PC-9 (cell line): ENCODE measurements at regions not wholly inside any gene's neighbourhood (a gene's known extent, or its start where the extent isn't known, plus 50 kb on each side); places are given as distances from the start of the nearest gene placed in this dataset.

Source experiments
- BruUV-seq: library from RNA; stranded (reverse); fragments of 400-500 nt; replicated peaks from 2 replicates; lab custom pipeline; 2021; lab: Mats Ljungman, UMichigan
- CTCF ChIA-PET: fragments of 300-600 bp; sonication (Branson Sonifier 250); formaldehyde crosslinking; loops from one replicate; lab custom pipeline; 2022; ENCODE audit warnings: antibody characterized with exemption; lab: Charles Lee
- POLR2A ChIA-PET: fragments of 300-600 bp; sonication (Branson Sonifier 250); formaldehyde crosslinking; loops from one replicate; lab custom pipeline; 2022; ENCODE audit warnings: antibody characterized with exemption; ENCODE audit not compliant: unreplicated experiment; lab: Charles Lee
- DNase-seq, 2 experiments: peaks; one replicate each; pipeline versions ENCODE4 v3.0.0 to v3.0.0-alpha.2; 2015 to 2022; ENCODE audit warnings: mixed read lengths in 1 of 2
- H2AFZ ChIP-seq: fragments of 200-600 bp; sonication (generic); 2 replicates; pipeline ENCODE4 v1.8.1; 2017; ENCODE audit warnings: antibody characterized with exemption
- H3F3A ChIP-seq: fragments of 200-600 bp; sonication (generic); 2 replicates; pipeline ENCODE4 v1.8.1; 2017; ENCODE audit warnings: antibody characterized with exemption, mild to moderate bottlenecking, low read depth; ENCODE audit not compliant: insufficient read depth
- H3K27ac ChIP-seq: fragments of 200-600 bp; sonication (generic); 2 replicates; pipeline ENCODE4 v1.6.1; 2016; ENCODE audit warnings: mixed run types
- H3K27me3 ChIP-seq: fragments of 200-600 bp; sonication (generic); 2 replicates; pipeline ENCODE4 v1.6.1; 2016; ENCODE audit warnings: low read depth, mixed run types; ENCODE audit not compliant: insufficient read depth
- H3K36me3 ChIP-seq: fragments of 200-600 bp; sonication (generic); 2 replicates; pipeline ENCODE4 v1.6.1; 2016; ENCODE audit warnings: low read depth, mixed run types
- H3K4me1 ChIP-seq: fragments of 200-600 bp; sonication (generic); replicated peaks from 2 replicates; pipeline ENCODE4 v1.6.1; 2016; ENCODE audit warnings: mixed run types; ENCODE audit not compliant: insufficient read depth
- H3K4me2 ChIP-seq: fragments of 200-600 bp; sonication (generic); 2 replicates; pipeline ENCODE4 v1.6.1; 2017; ENCODE audit warnings: mixed run types
- H3K4me3 ChIP-seq: fragments of 200-600 bp; sonication (generic); 2 replicates; pipeline ENCODE4 v1.6.1; 2016; ENCODE audit warnings: mixed run types
- H3K79me2 ChIP-seq: fragments of 200-600 bp; sonication (generic); 2 replicates; pipeline ENCODE4 v1.6.1; 2017; ENCODE audit warnings: low read depth, mixed run types
- H3K9me2 ChIP-seq: fragments of 200-600 bp; sonication (generic); 2 replicates; pipeline ENCODE4 v1.8.1; 2017; ENCODE audit warnings: mild to moderate bottlenecking; ENCODE audit not compliant: insufficient read depth
- H3K9me3 ChIP-seq: fragments of 200-600 bp; sonication (generic); 2 replicates; pipeline ENCODE4 v1.8.1; 2016; ENCODE audit warnings: low read depth; ENCODE audit not compliant: insufficient read depth
- H4K20me1 ChIP-seq: fragments of 200-600 bp; sonication (generic); 2 replicates; pipeline ENCODE4 v1.8.1; 2017; ENCODE audit not compliant: insufficient read depth
- EZH2 ChIP-seq: fragments of 200-600 bp; sonication (generic); IDR thresholded peaks from 2 replicates; pipeline ENCODE4 v1.8.0; 2017; ENCODE audit warnings: antibody characterized with exemption, low read depth
- intact Hi-C: fragments of 100-400 bp; cut with micrococcal nuclease; formaldehyde crosslinking; loops from one replicate; pipeline ENCODE4 v1.10.0; 2022; ENCODE audit not compliant: unreplicated experiment
- TF ChIP-seq, protein P1 (sequence below): fragments of 200-600 bp; sonication (generic); conservative IDR thresholded peaks from 2 replicates; pipeline ENCODE4 v1.6.1; 2017; ENCODE audit warnings: mixed run types, antibody characterized with exemption, mild to moderate bottlenecking, moderate library complexity

DNA sequence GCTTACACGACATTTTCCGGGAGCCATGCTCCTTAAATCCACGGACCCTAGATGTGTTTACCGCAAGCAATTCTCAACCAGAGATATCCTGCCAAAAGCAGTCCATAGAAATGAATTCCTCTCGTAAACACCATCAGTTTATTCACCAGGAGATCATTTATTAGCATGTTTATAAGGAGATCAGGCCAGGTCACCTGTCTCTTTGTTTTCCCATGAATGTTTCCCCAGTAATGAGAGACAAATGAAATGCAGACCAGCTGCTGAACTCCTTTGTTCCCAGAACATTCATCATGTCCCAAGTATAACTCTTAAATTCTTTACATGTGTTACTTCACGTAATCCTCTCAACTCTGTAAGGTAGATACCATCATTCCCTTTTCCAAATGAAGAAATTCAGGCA, 137.1 kb downstream of the DDX53 start:
- TF ChIP-seq EZH2: no peak
- TF ChIP-seq, protein P1, sequence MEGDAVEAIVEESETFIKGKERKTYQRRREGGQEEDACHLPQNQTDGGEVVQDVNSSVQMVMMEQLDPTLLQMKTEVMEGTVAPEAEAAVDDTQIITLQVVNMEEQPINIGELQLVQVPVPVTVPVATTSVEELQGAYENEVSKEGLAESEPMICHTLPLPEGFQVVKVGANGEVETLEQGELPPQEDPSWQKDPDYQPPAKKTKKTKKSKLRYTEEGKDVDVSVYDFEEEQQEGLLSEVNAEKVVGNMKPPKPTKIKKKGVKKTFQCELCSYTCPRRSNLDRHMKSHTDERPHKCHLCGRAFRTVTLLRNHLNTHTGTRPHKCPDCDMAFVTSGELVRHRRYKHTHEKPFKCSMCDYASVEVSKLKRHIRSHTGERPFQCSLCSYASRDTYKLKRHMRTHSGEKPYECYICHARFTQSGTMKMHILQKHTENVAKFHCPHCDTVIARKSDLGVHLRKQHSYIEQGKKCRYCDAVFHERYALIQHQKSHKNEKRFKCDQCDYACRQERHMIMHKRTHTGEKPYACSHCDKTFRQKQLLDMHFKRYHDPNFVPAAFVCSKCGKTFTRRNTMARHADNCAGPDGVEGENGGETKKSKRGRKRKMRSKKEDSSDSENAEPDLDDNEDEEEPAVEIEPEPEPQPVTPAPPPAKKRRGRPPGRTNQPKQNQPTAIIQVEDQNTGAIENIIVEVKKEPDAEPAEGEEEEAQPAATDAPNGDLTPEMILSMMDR: no peak
- Histone ChIP-seq H3K4me3 (no peak overlapping the region), H3K4me2 (no peak overlapping the region), H3K79me2 (no peaks in the 10 kb centered on the region), H3K27ac (no peak overlapping the region), H3K9me2 (no peaks in the 10 kb centered on the region), H2AFZ (no peak overlapping the region), H3K9me3 (no peaks in the 10 kb centered on the region), H3F3A (no peaks in the 10 kb centered on the region), H3K27me3 (no peaks in the 10 kb centered on the region), H3K4me1 (no peaks in the 10 kb centered on the region), H4K20me1 (no peaks in the 10 kb centered on the region), H3K36me3 (no peaks in the 10 kb centered on the region)
- BruUV-seq: no TSS peak
- CTCF ChIA-PET: no interaction called here
- intact Hi-C loops: no loop called here
- POLR2A ChIA-PET: no interaction called here
- DNase-seq: no peak

DNA sequence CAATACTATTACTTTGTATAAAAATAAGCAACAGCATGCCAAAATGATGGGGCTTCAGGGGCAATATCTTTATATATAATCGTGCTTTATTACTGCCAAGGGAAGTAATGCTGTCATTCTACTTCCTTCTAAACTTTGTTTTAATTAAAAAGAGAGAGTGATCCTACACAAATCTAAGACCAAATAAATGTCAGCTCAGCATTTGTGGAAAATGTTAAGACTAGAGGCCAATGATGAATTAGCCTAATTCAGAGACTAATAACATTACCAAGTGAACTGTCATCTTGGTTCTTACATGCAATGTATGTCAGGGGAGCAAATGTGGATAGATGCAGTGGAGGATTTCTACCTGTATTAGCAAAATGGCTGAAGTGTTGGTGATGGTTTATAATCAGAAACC, 166.4 kb upstream of the PTCHD1 start:
- no peaks in the 10 kb centered on the region for H3F3A ChIP-seq
- DNase-seq: no peak
- H3K4me3 ChIP-seq: no peak overlapping the region
- no peaks in the 10 kb centered on the region for H3K4me1 ChIP-seq
- no peaks in the 10 kb centered on the region for H3K9me3 ChIP-seq
- H3K27ac ChIP-seq: no peak overlapping the region
- no peak overlapping the region for H3K4me2 ChIP-seq
- no peaks in the 10 kb centered on the region for H3K9me2 ChIP-seq
- no peaks in the 10 kb centered on the region for H3K79me2 ChIP-seq
- no peaks in the 10 kb centered on the region for H3K36me3 ChIP-seq
- H4K20me1 ChIP-seq: no peaks in the 10 kb centered on the region
- intact Hi-C loops: no loop called here
- H3K27me3 ChIP-seq: no peaks in the 10 kb centered on the region
- no TSS peak for BruUV-seq
- no peak for TF ChIP-seq EZH2
- TF ChIP-seq, protein P1: no peak
- POLR2A ChIA-PET: no interaction called here
- CTCF ChIA-PET: no interaction called here
- H2AFZ ChIP-seq: no peak overlapping the region

DNA sequence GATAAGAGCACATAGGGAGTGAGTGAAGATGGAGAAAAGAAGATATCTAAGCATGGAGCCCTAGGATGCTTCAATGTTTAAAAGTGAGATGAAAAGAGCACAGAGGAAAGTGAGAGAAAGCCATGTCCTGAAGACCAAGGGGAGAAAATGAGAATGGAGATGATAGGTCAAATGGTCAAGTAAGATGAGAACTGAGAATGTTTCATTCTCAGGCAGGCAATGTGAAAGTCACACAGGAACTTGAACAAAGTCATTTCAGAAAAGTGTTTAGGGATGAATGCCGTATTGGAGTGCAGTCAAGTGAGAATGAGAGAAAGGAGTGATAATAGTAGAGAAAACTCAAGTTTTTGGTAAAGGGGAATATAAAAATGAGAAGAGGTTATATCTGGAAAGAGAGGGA, 148.7 kb upstream of the PTCHD1 start:
- intact Hi-C loops: no loop called here
- POLR2A ChIA-PET: no interaction called here

More for the DNA sequence above, 148.7 kb upstream of the PTCHD1 start:
- H3K27me3 ChIP-seq: no peaks in the 10 kb centered on the region
- no peaks in the 10 kb centered on the region for H3K79me2 ChIP-seq
- no peaks in the 10 kb centered on the region for H3K9me2 ChIP-seq
- H3K4me2 ChIP-seq: no peak overlapping the region
- no TSS peak for BruUV-seq
- no peaks in the 10 kb centered on the region for H4K20me1 ChIP-seq
- TF ChIP-seq, protein P1: no peak
- TF ChIP-seq EZH2: no peak
- H3K9me3 ChIP-seq: no peaks in the 10 kb centered on the region
- H2AFZ ChIP-seq: no peak overlapping the region
- no peaks in the 10 kb centered on the region for H3K36me3 ChIP-seq
- no peaks in the 10 kb centered on the region for H3K4me1 ChIP-seq
- no peak for DNase-seq
- H3K4me3 ChIP-seq: no peak overlapping the region
- CTCF ChIA-PET: no interaction called here
- H3F3A ChIP-seq: no peaks in the 10 kb centered on the region
- H3K27ac ChIP-seq: no peak overlapping the region
